K562 (cell line): ENCODE measurements at regions not wholly inside any gene's neighbourhood (a gene's known extent, or its start where the extent isn't known, plus 50 kb on each side); places are given as distances from the start of the nearest gene placed in this dataset.

Experiments
- ATAC-seq: fragments of 200-7000 bp; cut with Tn5 transposase; 3 replicates; pipeline ENCODE4 v1.9.1; 2020; ENCODE audit warnings: moderate library complexity
- BruUV-seq: library from RNA; stranded (reverse); fragments of 400-500 nt; replicated peaks from 2 replicates; lab custom pipeline; 2021; lab: Mats Ljungman, UMichigan
- CTCF ChIA-PET: fragments of 300-600 bp; formaldehyde crosslinking; extraction: SDS; loops from one replicate; lab custom pipeline; 2021; ENCODE audit warnings: low intra/inter-chr PET ratio; lab: Yijun Ruan, JAX
- POLR2A ChIA-PET: fragments of 300-600, 350-650 bp; sonication (Branson Sonifier 250); formaldehyde crosslinking; extraction: SDS; loops from one replicate; lab custom pipeline; 2021; ENCODE audit warnings: antibody characterized with exemption, inconsistent platforms; lab: Yijun Ruan, JAX
- DNase-seq, 4 experiments: peaks; one replicate each; pipeline versions ENCODE4 v3.0.0 to v3.0.0-alpha.2; 2011 to 2018; ENCODE audit warnings: low spot score in 3 of 4, mixed read lengths in 3 of 4; ENCODE audit errors: extremely low read depth in 1 of 4
- FAIRE-seq: peaks from 2 replicates; lab custom pipeline; 2011; peaks lifted over from hg19 to GRCh38; lab: Jason Lieb, UNC
- H2AFZ ChIP-seq: 2 replicates; pipeline ENCODE4 v1.6.0; 2011; ENCODE audit warnings: low read depth, low read length, control low read depth, inconsistent platforms
- H3K27ac ChIP-seq: fragments of 200-600 bp; 3 replicates; pipeline ENCODE4 v1.8.0; 2011; ENCODE audit warnings: low read depth, mild to moderate bottlenecking, control low read depth, inconsistent platforms, low read length, moderate library complexity, mixed read lengths; ENCODE audit errors: extremely low read depth
- H3K27me3 ChIP-seq, 2 experiments: fragments of 300-600 bp in 1 of 2; 2 replicates in 1 of 2; 3 replicates in 1 of 2; pipeline versions ENCODE4 v1.6.0 to v1.8.0; 2011; ENCODE audit warnings: inconsistent platforms in 2 of 2, low read length in 2 of 2, mild to moderate bottlenecking in 1 of 2, mixed read lengths in 1 of 2, moderate library complexity in 1 of 2; ENCODE audit not compliant: control insufficient read depth in 2 of 2, insufficient read depth in 2 of 2
- H3K36me3 ChIP-seq: fragments of 300-600 bp; 3 replicates; pipeline ENCODE4 v1.8.0; 2011; ENCODE audit warnings: mild to moderate bottlenecking, low read length, inconsistent platforms; ENCODE audit not compliant: control insufficient read depth, insufficient read depth
- H3K4me1 ChIP-seq, 2 experiments: fragments of 200-600 bp in 1 of 2; replicated peaks in 1 of 2; 2 replicates in 1 of 2; 3 replicates in 1 of 2; pipeline versions ENCODE4 v1.5.1 to v1.8.0; 2011; ENCODE audit warnings: inconsistent platforms in 2 of 2, low read length in 2 of 2, mild to moderate bottlenecking in 1 of 2, mixed read lengths in 1 of 2, moderate library complexity in 1 of 2; ENCODE audit not compliant: control insufficient read depth in 2 of 2, insufficient read depth in 2 of 2
- H3K4me2 ChIP-seq: 2 replicates; pipeline ENCODE4 v1.6.1; 2011; ENCODE audit warnings: low read length, control low read depth, inconsistent platforms, mixed read lengths; ENCODE audit not compliant: insufficient read depth
- H3K4me3 ChIP-seq: fragments of 200-600 bp; sonication (generic), shearing (Covaris generic); 2 replicates; pipeline ENCODE4 v1.5.1; 2016; ENCODE audit warnings: control low read depth, inconsistent platforms
- H3K79me2 ChIP-seq: fragments of 200-600 bp; 3 replicates; pipeline ENCODE4 v1.8.0; 2011; ENCODE audit warnings: low read length, inconsistent platforms; ENCODE audit not compliant: control insufficient read depth, insufficient read depth
- H3K9ac ChIP-seq, 2 experiments: 2 replicates each; pipeline versions ENCODE4 v1.6.0 to v1.6.1; 2011; ENCODE audit warnings: low read depth in 2 of 2, low read length in 2 of 2, control low read depth in 1 of 2, inconsistent platforms in 1 of 2, mild to moderate bottlenecking in 1 of 2, mixed read lengths in 1 of 2; ENCODE audit not compliant: insufficient read depth in 1 of 2
- H3K9me1 ChIP-seq: one replicate; pipeline ENCODE4 v1.6.0; 2011; ENCODE audit warnings: inconsistent platforms, mild to moderate bottlenecking, low read length, moderate library complexity; ENCODE audit not compliant: control insufficient read depth, insufficient read depth
- H3K9me3 ChIP-seq: replicated peaks from 2 replicates; pipeline ENCODE4 v1.5.1; 2011; ENCODE audit warnings: low read depth, low read length, inconsistent platforms; ENCODE audit not compliant: control insufficient read depth, insufficient read depth
- H4K20me1 ChIP-seq: replicated peaks from 2 replicates; pipeline ENCODE4 v1.6.1; 2011; ENCODE audit warnings: low read length, inconsistent platforms, mixed read lengths; ENCODE audit not compliant: control insufficient read depth, insufficient read depth
- CSDE1 ChIP-seq, 2 experiments: fragments of 450-650 bp; IDR thresholded peaks; 2 replicates each; pipeline ENCODE4 v1.6.1; 2016; ENCODE audit warnings: mild to moderate bottlenecking in 1 of 2
- FOXM1 ChIP-seq, 2 experiments: fragments of 450-650 bp in 1 of 2; sonication (generic) in 1 of 2; formaldehyde crosslinking in 1 of 2; IDR thresholded peaks; 2 replicates each; pipeline versions ENCODE4 v1.6.1 to v1.9.0; 2017 to 2022; ENCODE audit warnings: low read depth in 2 of 2, mild to moderate bottlenecking in 2 of 2, missing genetic modification reagents in 1 of 2, moderate library complexity in 1 of 2
- POLR2B ChIP-seq: fragments of 450-650 bp; IDR thresholded peaks from 2 replicates; pipeline ENCODE4 v1.6.1; 2018; ENCODE audit warnings: low read depth; ENCODE audit not compliant: partially characterized antibody
- SMAD1 ChIP-seq: fragments of 150-350 bp; IDR thresholded peaks from 2 replicates; pipeline ENCODE4 v1.6.1; 2014; ENCODE audit warnings: low read length, low read depth; ENCODE audit not compliant: partially characterized antibody
- TEAD2 ChIP-seq: fragments of 450-650 bp; IDR thresholded peaks from 2 replicates; pipeline ENCODE4 v1.6.1; 2016; ENCODE audit warnings: missing genetic modification characterization, control low read depth, missing compliant biosample characterization
- TEAD4 ChIP-seq, 2 experiments: sonication (generic) in 1 of 2; formaldehyde crosslinking in 1 of 2; IDR thresholded peaks; 2 replicates each; pipeline versions ENCODE4 v1.6.1 to v1.8.0; 2012 to 2022; ENCODE audit warnings: borderline replicate concordance in 1 of 2, inconsistent platforms in 1 of 2, low read length in 1 of 2, mild to moderate bottlenecking in 1 of 2, missing genetic modification reagents in 1 of 2
- ZNF124 ChIP-seq: sonication (generic); formaldehyde crosslinking; IDR thresholded peaks from 2 replicates; pipeline ENCODE4 v1.8.1; 2022; ENCODE audit warnings: missing genetic modification reagents
- ZNF23 ChIP-seq: fragments of 250-450 bp; sonication (Bioruptor Pico); IDR thresholded peaks from 2 replicates; pipeline ENCODE4 v1.4.0; 2020; ENCODE audit warnings: mild to moderate bottlenecking
- ZNF384 ChIP-seq: IDR thresholded peaks from 2 replicates; pipeline ENCODE4 v1.6.1; 2012; ENCODE audit warnings: low read depth, low read length, improper control_type of control experiment
- ZNF589 ChIP-seq: fragments of 200-800 bp; sonication (Bioruptor generic); IDR thresholded peaks from 2 replicates; pipeline ENCODE4 v1.6.1; 2016; ENCODE audit warnings: low read depth, missing genetic modification characterization, missing compliant biosample characterization
- ZNF830 ChIP-seq: fragments of 250-450 bp; sonication (Bioruptor Pico); IDR thresholded peaks from 2 replicates; pipeline ENCODE4 v1.5.0; 2021; ENCODE audit warnings: mild to moderate bottlenecking
- WGBS: fragments of 100-300 bp; shearing (Covaris generic); methylation state at CpG from one replicate; pipeline ENCODE4 v1.1.6; 2016; ENCODE audit warnings: low coverage, mixed read lengths; ENCODE audit not compliant: insufficient coverage; ENCODE audit errors: missing lambda C conversion rate; 5-methylcytosine and 5-hydroxymethylcytosine counted together
- in situ Hi-C: fragments of 300-500 bp; cut with MboI; formaldehyde crosslinking; loops from 4 replicates; pipeline ENCODE4 v1.15.0; 2018; ENCODE audit warnings: inconsistent platforms, mixed read lengths
- intact Hi-C: fragments of 100-400 bp; cut with micrococcal nuclease; formaldehyde crosslinking; loops from 2 replicates; pipeline ENCODE4 v1.14.2; 2022
- TF ChIP-seq, protein P1 (sequence below): sonication (generic); formaldehyde crosslinking; IDR thresholded peaks from 2 replicates; pipeline ENCODE4 v1.4.0; 2020; ENCODE audit warnings: mild to moderate bottlenecking, missing genetic modification reagents
- TF ChIP-seq, protein P2 (sequence below): conservative IDR thresholded peaks from 2 replicates; pipeline ENCODE4 v1.6.1; 2011; ENCODE audit warnings: low read depth, mild to moderate bottlenecking, low read length; ENCODE audit not compliant: control insufficient read depth
- TF ChIP-seq, protein P3 (sequence below): fragments of 250-450 bp; sonication (Bioruptor Pico); IDR thresholded peaks from 2 replicates; pipeline ENCODE4 v1.5.1; 2021; ENCODE audit warnings: mild to moderate bottlenecking
- TF ChIP-seq, protein P4 (sequence below): IDR thresholded peaks from 2 replicates; pipeline ENCODE4 v1.6.1; 2014; ENCODE audit warnings: antibody characterized with exemption

DNA sequence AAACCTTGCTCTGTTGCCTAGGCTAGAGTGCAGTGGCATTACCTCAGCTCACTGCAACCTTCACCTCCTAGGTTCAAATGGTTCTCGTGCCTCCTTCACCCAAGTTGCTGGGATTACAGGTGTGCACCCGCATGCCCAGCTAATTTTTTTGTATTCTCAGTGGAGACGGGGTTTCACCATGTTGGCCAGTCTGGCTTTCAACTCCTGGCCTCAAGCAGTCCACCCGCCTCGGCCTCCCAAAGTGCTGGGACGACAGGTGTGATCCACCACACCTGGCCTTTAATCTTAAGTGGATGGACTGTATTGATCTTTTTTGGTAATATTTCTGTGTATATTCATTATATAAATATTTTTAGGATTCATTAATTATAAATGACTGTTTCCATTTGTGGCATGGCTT, 158.7 kb upstream of the CXorf51A start (continued):
- TF ChIP-seq ZNF124 (no peak), ZNF589 (no peak), FOXM1 (IDR thresholded peaks at IDR 0.05; ENCODE audit: low read depth) (no peak), FOXM1 (CRISPR knock-in tag; IDR thresholded peaks at IDR 0.05; ENCODE audit: low read depth) (no peak), CSDE1 (IDR thresholded peaks at IDR 0.05) (no peak), TEAD4 (IDR thresholded peaks at IDR 0.05; ENCODE audit: low read length) (no peak), TEAD4 (CRISPR knock-in tag; IDR thresholded peaks at IDR 0.05; ENCODE audit: borderline replicate concordance) (no peak)

DNA sequence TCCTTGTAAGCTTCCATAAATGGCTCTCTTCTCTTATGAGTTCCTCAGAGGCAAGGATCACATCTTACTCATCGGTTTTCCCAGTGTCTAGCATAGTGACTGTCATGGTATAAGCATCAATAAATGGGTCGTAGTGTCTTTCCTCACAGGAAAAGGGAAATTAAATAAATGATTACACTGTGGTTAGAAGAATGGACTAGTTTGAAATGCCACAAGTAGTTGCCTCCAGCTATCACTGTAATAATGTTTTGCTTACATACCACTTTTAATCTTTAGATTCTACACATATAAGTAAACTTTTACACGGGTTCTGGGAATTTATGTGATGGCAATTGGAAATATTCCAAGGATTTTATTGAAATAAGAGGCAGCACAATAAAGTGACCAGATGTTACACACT, 152.8 kb upstream of the CXorf51A start:
- Histone ChIP-seq H3K27me3 (no peaks in the 10 kb centered on the region), H3K4me3 (no peak overlapping the region), H3K27ac (no peak overlapping the region), H3K4me2 (no peak overlapping the region), H2AFZ (no peak overlapping the region), H3K4me1 (no peaks in the 10 kb centered on the region), H3K9me3 (no peaks in the 10 kb centered on the region; the same call in 1 of the 2 replicates), H3K36me3 (no peaks in the 10 kb centered on the region), H3K9ac (no peak overlapping the region), H3K9me1 (no peaks in the 10 kb centered on the region), H4K20me1 (no peaks in the 10 kb centered on the region), H3K79me2 (no peaks in the 10 kb centered on the region)
- TF ChIP-seq ZNF830 (CRISPR knock-in tag) (no peak), ZNF23 (CRISPR knock-in tag) (no peak), TEAD2 (tag) (no peak), SMAD1 (no peak), POLR2B (no peak), ZNF384 (no peak)
- TF ChIP-seq, protein P1, sequence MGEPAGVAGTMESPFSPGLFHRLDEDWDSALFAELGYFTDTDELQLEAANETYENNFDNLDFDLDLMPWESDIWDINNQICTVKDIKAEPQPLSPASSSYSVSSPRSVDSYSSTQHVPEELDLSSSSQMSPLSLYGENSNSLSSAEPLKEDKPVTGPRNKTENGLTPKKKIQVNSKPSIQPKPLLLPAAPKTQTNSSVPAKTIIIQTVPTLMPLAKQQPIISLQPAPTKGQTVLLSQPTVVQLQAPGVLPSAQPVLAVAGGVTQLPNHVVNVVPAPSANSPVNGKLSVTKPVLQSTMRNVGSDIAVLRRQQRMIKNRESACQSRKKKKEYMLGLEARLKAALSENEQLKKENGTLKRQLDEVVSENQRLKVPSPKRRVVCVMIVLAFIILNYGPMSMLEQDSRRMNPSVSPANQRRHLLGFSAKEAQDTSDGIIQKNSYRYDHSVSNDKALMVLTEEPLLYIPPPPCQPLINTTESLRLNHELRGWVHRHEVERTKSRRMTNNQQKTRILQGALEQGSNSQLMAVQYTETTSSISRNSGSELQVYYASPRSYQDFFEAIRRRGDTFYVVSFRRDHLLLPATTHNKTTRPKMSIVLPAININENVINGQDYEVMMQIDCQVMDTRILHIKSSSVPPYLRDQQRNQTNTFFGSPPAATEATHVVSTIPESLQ (CRISPR knock-in tag) = no peak
- TF ChIP-seq, protein P2, sequence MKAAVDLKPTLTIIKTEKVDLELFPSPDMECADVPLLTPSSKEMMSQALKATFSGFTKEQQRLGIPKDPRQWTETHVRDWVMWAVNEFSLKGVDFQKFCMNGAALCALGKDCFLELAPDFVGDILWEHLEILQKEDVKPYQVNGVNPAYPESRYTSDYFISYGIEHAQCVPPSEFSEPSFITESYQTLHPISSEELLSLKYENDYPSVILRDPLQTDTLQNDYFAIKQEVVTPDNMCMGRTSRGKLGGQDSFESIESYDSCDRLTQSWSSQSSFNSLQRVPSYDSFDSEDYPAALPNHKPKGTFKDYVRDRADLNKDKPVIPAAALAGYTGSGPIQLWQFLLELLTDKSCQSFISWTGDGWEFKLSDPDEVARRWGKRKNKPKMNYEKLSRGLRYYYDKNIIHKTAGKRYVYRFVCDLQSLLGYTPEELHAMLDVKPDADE = no peak
- TF ChIP-seq, protein P3, sequence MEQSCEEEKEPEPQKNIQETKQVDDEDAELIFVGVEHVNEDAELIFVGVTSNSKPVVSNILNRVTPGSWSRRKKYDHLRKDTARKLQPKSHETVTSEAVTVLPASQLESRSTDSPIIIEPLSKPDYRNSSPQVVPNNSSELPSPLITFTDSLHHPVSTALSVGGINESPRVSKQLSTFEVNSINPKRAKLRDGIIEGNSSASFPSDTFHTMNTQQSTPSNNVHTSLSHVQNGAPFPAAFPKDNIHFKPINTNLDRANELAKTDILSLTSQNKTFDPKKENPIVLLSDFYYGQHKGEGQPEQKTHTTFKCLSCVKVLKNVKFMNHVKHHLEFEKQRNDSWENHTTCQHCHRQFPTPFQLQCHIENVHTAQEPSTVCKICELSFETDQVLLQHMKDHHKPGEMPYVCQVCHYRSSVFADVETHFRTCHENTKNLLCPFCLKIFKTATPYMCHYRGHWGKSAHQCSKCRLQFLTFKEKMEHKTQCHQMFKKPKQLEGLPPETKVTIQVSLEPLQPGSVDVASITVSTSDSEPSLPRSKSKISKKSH = no peak
- TF ChIP-seq, protein P4, sequence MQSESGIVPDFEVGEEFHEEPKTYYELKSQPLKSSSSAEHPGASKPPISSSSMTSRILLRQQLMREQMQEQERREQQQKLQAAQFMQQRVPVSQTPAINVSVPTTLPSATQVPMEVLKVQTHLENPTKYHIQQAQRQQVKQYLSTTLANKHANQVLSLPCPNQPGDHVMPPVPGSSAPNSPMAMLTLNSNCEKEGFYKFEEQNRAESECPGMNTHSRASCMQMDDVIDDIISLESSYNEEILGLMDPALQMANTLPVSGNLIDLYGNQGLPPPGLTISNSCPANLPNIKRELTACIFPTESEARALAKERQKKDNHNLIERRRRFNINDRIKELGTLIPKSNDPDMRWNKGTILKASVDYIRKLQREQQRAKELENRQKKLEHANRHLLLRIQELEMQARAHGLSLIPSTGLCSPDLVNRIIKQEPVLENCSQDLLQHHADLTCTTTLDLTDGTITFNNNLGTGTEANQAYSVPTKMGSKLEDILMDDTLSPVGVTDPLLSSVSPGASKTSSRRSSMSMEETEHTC = no peak
- BruUV-seq = no TSS peak
- no peak for ATAC-seq
- ChIA-PET POLR2A (no interaction called here), CTCF (no interaction called here)
- intact Hi-C loops = no loop called here
- in situ Hi-C loops = no loop called here
- no peak for DNase-seq
- WGBS = 3% methylated on average over 3 of the region's 3 CpGs
- FAIRE-seq = no peak
